NCI-H2171 (cell line): ENCODE measurements at regions not wholly inside any gene's neighbourhood (a gene's known extent, or its start where the extent isn't known, plus 50 kb on each side); places are given as distances from the start of the nearest gene placed in this dataset.
"Not testable (repeated sequence)": the region's sequence is repeated elsewhere in the genome, so short reads cannot be mapped to it uniquely, and the experiment has no call there.

Experiments used
- DNase-seq: peaks from one replicate; lab custom pipeline; 2025; lab: John Stamatoyannopoulos, UW

- no peak for DNase-seq
Measured at GRCh38 chr4:12084690-12085089, 656.0 kb upstream of the HS3ST1 start.

GRCh38 chr4:12071316-12071715 is 642.6 kb upstream of the HS3ST1 start:
- no peak for DNase-seq

- DNase-seq: no peak
Measured at GRCh38 chr4:12053966-12054365, 625.3 kb upstream of the HS3ST1 start.

- no peak for DNase-seq
Measured at GRCh38 chr4:12053556-12053955, 624.9 kb upstream of the HS3ST1 start.

GRCh38 chr4:12050357-12050756 is 621.7 kb upstream of the HS3ST1 start:
- DNase-seq: no peak

- no peak for DNase-seq
Measured at GRCh38 chr4:12042818-12043217, 614.1 kb upstream of the HS3ST1 start.

- no peak for DNase-seq
Measured at GRCh38 chr4:12041828-12042227, 613.1 kb upstream of the HS3ST1 start.

GRCh38 chr4:12036450-12036849 is 607.8 kb upstream of the HS3ST1 start:
- DNase-seq: no peak

- no peak for DNase-seq
Measured at GRCh38 chr4:12028258-12028657, 599.6 kb upstream of the HS3ST1 start.

GRCh38 chr4:12022409-12022808 is 593.7 kb upstream of the HS3ST1 start:
- DNase-seq: no peak

- DNase-seq: no peak
Measured at GRCh38 chr4:12016729-12017128, 588.0 kb upstream of the HS3ST1 start.

- DNase-seq: no peak
Measured at GRCh38 chr4:12005471-12005870, 576.8 kb upstream of the HS3ST1 start.

GRCh38 chr4:11996581-11996980 is 567.9 kb upstream of the HS3ST1 start:
- DNase-seq: not testable (repeated sequence)

GRCh38 chr4:11976726-11977263 is 548.1 kb upstream of the HS3ST1 start:
- no peak for DNase-seq

GRCh38 chr4:11973270-11973669 is 544.6 kb upstream of the HS3ST1 start:
- DNase-seq: no peak

- DNase-seq: no peak
Measured at GRCh38 chr4:11970754-11971153, 542.1 kb upstream of the HS3ST1 start.

GRCh38 chr4:11966782-11967181 is 538.1 kb upstream of the HS3ST1 start:
- no peak for DNase-seq

- no peak for DNase-seq
Measured at GRCh38 chr4:11954093-11954492, 525.4 kb upstream of the HS3ST1 start.

GRCh38 chr4:11949355-11949754 is 520.7 kb upstream of the HS3ST1 start:
- no peak for DNase-seq

- not testable (repeated sequence) for DNase-seq
Measured at GRCh38 chr4:11947629-11948028, 518.9 kb upstream of the HS3ST1 start.

- DNase-seq: no peak
Measured at GRCh38 chr4:11937941-11938340, 509.2 kb upstream of the HS3ST1 start.

- DNase-seq: no peak
Measured at GRCh38 chr4:11931266-11931820, 502.6 kb upstream of the HS3ST1 start.

- no peak for DNase-seq
Measured at GRCh38 chr4:11929080-11929479, 500.4 kb upstream of the HS3ST1 start.

- DNase-seq: no peak
Measured at GRCh38 chr4:11919316-11919715, 490.6 kb upstream of the HS3ST1 start.
